Stimulated activated CD8-positive, alpha-beta memory T cell treated with anti-CD3 and anti-CD28 coated beads, Interleukin-7, amount 100 ng/mL, for 48 hours (primary cell): ENCODE measurements at regions not wholly inside any gene's neighbourhood (a gene's known extent, or its start where the extent isn't known, plus 50 kb on each side); places are given as distances from the start of the nearest gene placed in this dataset.
"Not testable (repeated sequence)": the region's sequence is repeated elsewhere in the genome, so short reads cannot be mapped to it uniquely, and the experiment has no call there.

ENCODE experiments used
- DNase-seq, 2 donors: peaks; one replicate each; pipeline ENCODE4 v3.0.0-alpha.2; 2020; ENCODE audit warnings: low read depth in 1 of 2; ENCODE audit errors: extremely low read depth in 1 of 2

DNA sequence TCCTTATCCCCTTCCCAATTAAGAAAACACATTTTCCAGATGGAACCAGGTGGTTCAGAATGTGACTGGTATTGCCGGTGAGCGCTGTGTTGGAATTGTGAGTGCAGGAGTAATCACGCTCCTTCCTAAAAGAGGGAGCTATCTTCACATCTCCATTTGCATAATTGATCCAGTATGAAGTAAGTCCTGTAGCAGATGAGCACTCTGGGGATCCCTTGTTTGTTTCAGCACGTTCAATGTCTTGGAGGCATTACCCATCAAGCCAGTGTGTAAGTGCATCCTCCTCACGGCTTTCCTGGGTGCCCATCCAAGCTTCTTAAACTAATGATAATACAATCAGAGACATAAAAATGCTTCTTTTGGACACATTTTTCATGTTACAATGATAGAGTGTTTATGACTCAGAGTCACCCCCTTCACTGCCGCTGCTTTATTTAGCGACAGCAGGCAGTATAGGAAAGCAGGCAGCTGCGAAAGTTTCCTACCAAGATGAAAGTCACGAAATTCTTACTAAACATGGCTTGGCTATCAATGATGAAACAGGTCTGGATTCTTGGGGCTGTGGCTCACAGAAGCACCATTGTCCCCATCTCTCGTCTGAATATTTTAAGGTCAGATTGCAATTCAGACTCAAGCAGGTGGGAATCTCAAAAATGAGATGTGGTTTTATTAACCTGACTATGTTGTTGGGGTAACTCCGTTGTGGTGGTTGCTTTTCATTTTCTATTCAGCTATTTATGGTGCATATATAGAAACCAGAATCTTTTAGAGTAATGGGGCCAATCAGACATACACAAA is 346.3 kb upstream of the MDFIC2 start:
- DNase-seq: no peak

DNA sequence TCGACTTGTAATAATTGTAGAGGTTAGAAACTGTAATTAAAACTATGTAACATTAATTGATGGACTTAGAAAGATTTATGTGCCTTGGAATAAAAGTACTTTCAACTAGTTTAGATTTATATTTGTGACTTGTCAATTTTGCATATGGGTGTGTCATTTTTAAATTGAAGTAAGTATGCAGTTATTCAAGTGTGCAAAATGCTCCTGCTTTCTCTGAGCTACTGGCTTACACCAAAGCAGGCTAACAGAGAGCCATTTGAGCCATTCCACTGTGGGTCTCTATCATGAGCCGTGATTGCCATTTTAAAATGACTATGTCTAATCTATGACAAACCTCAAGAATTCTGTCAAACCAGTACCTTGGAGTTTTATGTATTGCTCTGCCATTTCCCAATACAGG is 345.0 kb upstream of the MDFIC2 start:
- DNase-seq: no peak

- no peak for DNase-seq
Observed at GRCh38 chr3:70647823-70648222, 335.4 kb upstream of the MDFIC2 start.

DNA sequence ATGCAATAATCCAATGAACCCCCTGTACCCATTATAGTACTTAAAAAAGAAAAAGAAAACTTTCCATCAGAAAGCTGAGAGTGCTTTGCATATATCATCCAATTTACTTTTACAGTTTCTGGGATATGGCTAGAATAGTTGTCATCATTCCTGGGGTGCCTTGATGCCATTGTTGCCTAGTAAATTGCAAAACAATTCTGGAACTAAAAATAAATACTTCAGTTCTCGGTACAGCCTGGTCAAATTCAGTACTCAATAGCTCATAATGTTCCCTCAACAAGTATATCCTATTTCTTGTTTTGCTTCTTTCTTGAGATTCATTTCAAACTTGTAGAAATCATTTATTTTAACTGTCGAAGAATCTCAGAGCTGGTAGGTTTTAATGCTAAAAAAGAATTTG is 334.7 kb upstream of the MDFIC2 start:
- no peak for DNase-seq

DNA sequence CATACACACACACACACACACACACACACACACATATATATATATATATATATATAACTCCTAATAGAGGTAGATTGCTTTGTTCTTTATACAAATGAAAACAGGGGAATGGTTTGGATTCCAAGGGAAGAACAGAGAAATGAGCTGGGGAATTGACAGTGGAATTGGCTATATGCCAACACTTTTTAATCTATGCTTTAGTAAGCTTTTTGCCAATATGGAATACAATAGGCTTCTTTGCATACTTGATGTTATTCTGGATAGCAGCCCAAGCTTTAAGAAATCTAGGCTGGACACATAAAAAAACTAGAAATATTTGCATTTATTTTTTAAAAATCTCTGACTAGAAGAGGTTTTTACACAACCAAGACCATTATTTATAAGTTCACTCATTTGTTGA is 334.2 kb upstream of the MDFIC2 start:
- no peak for DNase-seq

GRCh38 chr3:70640481-70640880 is 328.0 kb upstream of the MDFIC2 start:
- no peak for DNase-seq

DNA sequence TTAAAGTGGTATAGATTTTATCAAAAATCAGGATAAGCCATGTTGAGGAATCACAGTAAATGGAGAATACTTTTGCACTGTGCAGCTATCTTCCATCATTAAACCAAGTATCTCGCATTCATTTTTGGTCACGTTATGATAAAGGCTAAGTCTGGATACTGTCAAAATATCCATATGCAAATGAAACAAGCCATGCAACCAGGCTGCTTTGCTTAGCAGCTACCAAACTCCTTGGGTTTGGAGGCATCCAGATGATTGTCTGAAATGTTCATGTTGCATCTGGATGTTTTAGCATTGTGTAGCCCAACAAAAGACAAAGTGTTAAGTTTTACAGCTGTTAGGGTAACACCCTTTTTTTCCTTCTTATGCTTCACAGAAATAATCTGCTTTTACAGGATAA is 322.9 kb upstream of the MDFIC2 start:
- no peak for DNase-seq

DNA sequence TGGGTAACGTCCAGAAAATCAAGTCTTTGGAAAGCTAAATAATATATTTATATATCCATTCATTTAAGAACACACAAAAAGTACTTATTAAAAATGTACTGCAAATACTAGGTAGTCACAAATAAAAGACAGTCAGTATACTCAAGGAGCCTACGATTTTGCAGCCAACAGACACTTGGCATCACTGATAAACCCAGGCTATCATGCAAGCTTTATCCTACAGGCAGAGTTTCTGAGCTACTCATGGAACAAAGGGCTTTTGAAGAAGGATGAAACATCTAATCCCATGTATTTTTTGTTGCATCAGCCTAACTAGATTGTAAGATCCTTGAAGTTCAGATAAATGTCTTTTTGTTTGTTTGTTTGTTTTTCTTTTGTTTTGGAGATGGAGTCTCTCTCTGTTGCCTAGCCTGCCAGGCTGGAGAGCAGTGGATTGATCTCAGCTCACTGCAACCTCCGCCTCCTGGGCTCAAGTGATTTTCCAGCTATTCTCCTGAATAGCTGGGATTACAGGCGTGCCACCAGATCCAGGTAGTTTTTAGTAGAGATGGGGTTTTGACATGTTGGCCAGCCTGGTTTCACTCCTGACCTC is 319.4 kb upstream of the MDFIC2 start:
- no peak for DNase-seq

- DNase-seq: no peak
Observed at GRCh38 chr3:70621451-70621850, 309.0 kb upstream of the MDFIC2 start.

DNA sequence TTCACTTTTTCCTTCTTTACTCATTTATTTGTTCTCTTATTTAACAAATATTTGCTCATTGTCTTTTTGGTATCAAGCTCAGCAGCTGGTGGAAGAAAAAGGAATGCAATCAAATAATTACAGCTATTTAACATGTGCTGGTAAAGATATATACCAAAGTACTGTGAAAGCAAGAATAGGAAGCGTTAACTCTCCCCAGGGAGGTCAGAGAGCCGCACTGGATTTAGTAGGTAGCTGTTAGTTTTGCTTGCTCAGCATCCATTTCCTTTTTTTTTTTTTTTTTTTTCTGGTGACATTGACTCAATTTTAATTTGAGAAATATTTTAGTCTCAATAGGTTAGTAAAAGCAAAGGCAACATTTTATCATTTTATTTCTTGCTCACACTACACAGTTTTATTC is 308.5 kb upstream of the MDFIC2 start:
- DNase-seq: no peak

DNA sequence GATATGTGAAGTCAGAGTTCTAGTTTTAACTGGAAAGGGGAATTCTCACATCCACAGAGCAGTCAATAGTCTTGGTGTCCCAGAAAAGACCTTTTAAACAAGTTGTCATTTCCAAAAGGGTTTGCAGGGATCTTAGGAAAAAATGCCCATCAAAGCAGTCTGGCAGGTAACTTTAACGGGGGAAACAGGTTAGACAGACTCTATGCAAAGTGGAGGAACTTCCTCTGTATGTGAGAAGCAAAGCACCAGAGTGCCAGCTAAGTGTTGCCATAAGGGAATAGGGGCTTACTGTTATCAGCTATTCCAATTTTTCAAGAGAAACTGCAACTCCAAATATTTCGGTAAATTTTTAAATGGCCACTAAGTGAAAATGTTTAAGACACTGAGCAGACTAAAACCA is 307.9 kb upstream of the MDFIC2 start:
- no peak for DNase-seq

DNA sequence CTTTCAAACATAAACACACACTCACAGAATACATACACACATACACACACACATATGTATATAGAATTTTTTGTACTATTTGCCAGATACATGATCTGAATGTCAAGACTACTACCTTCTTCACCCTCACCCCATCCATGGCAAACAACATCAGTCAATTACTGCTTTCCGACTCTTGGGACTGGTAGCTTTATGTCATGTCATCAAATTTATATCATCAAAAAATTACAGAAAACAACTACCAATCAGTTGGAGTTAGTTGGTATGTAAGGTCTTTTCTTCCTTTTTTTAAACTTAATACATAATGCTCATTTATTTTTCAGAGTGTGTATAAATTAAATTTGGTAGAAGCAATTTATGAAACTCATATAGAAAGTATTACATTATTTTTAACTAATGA is 305.7 kb upstream of the MDFIC2 start:
- DNase-seq: no peak

DNA sequence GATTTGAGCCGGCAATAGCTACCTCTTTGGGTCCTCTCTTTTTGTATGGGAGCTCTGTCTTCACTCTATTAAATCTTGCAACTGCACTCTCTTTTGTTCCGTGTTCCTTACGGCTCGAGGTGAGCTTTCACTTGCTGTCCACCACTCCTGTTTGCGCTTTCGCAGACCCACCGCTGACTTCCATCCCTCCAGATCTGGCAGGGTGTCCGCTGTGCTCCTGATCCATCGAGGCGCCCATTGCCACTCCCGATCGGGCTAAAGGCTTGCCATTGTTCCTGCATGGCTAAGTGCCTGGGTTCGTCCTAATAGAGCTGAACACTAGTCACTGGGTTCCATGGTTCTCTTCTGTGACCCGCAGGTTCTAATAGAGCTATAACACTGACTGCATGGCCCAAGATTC is 304.9 kb upstream of the MDFIC2 start:
- DNase-seq: not testable (repeated sequence)

DNA sequence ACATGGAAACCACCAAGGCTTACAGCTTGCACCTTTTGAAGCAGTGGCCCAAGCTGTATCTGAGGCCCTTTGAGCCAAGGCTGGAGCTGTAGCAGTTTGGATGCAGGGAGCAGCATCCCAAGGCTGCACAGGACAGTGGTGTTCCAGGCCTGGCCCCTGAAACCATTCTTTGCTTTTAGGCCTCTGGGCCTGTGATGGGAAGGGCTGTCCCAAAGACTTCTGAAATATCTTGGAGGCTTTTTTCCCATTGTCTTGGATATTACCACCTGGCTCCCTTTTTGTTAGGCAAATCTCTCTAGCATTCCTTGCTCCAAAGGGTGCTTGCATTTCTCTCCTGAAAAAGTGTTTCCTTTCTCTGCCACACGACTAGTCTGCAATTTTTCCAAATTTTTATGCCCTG is 302.8 kb upstream of the MDFIC2 start:
- DNase-seq: no peak

DNA sequence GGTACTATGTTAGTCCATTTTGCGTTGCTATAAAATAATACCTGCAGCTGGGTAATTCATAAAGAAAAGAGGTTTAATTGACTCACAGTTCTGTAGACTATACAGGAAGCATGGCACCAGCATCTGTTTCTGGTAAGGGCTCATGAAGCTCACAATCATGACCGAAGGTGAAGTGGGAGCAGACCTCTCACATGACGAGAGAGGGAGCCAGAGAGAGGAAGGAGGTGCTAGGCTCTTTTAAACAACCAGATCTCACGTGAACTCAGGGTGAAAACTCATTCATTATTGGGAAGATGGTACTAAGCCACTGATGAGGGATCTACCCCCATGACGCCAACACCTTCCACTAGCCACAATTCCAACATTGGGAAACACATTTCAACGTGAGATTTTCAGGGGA is 301.7 kb upstream of the MDFIC2 start:
- no peak for DNase-seq

GRCh38 chr3:70612920-70613319 is 300.5 kb upstream of the MDFIC2 start:
- DNase-seq: no peak

GRCh38 chr3:70611667-70612277 is 299.3 kb upstream of the MDFIC2 start:
- DNase-seq: not testable (repeated sequence)

GRCh38 chr3:70608434-70608833 is 296.0 kb upstream of the MDFIC2 start:
- DNase-seq: no peak

DNA sequence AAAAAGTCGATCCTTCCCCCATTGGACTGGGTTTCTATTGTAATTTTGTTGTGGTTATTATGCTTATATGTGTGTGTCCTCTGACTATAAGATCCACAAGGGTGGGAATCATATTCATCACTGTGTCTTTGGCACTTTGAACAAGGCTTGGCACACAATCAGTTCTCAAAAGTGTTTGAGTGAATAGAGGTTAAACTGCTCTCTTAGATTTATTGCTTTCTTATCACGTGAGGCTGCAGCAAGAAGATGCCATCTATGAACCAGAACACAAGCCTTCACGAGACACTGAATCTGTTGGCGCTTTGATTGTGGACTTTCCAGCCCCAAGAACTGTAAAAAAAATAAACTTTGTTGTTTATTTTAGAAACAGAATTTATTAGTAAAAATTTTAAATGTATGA is 295.0 kb upstream of the MDFIC2 start:
- no peak for DNase-seq

- no peak for DNase-seq
Observed at GRCh38 chr3:70606018-70606417, 293.6 kb upstream of the MDFIC2 start.

DNA sequence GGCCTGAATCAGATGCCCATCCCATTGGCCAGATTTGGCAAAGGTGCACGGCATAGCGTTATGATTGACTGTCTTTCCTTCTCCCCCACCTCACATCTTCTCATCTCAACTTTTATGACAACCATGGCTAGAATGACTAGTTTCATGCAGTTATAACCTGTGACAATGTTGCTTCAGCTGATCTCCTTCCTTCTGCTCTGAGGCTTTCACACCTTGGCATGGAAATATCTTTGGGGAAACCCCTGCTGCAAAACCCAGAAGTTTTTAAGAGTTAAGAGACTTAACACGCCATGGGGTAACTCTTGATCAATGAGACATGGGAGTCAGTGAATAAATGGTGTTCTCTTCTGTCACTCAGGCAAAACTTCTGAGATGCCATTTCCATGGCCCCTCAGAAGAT is 290.7 kb upstream of the MDFIC2 start:
- no peak for DNase-seq

DNA sequence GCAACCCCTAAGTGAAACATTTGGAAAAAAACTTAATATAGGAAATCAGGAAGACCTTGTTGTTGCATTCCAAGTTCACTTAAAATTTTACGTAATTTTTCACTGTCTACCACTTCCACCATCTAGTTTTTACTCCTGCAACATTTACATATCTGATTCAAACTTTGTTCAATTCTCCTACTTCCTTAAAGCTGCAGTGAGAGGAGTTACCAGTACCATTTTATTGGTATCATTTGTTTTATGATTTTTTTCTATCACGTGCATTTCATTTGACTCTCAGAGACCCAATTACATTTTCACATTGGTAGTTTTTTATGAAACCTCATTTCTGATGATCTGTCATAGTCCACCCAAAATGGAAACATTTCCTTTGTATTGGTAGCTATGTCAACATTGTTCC is 284.9 kb upstream of the MDFIC2 start:
- no peak for DNase-seq
